Peyer's patch (tissue), 4 donors: ENCODE measurements at regions not wholly inside any gene's neighbourhood (a gene's known extent, or its start where the extent isn't known, plus 50 kb on each side); places are given as distances from the start of the nearest gene placed in this dataset.

ENCODE experiments used
- DNase-seq, 3 donors: peaks; one replicate each; pipeline ENCODE4 v3.0.0-alpha.2; 2017 to 2019
- H3K27ac ChIP-seq, 4 donors: fragments of 200-600 bp; sonication (generic); one replicate each; pipeline ENCODE4 v1.5.1; 2016 to 2019
- H3K27me3 ChIP-seq, 2 donors: fragments of 200-600 bp; sonication (generic); one replicate each; pipeline ENCODE4 v1.5.1; 2019
- H3K36me3 ChIP-seq, 3 donors: fragments of 200-600 bp; sonication (generic); one replicate each; pipeline ENCODE4 v1.5.1; 2016 to 2019
- H3K4me1 ChIP-seq, 4 donors: fragments of 200-600 bp; sonication (generic); one replicate each; pipeline ENCODE4 v1.5.1; 2016 to 2019
- H3K4me3 ChIP-seq, 4 donors: fragments of 200-600 bp; sonication (generic); 1 replicate in 3 of 4; 2 replicates in 1 of 4; pipeline ENCODE4 v1.5.1; 2016 to 2019; ENCODE audit warnings: mild to moderate bottlenecking in 1 of 4
- H3K9me3 ChIP-seq, 4 donors: fragments of 200-600 bp; sonication (generic); one replicate each; pipeline ENCODE4 v1.5.1; 2016 to 2019; ENCODE audit warnings: mild to moderate bottlenecking in 1 of 4
- POLR2A ChIP-seq, 2 donors: fragments of 450-650 bp; IDR thresholded peaks; one replicate each; pipeline ENCODE4 v1.5.1; 2017; ENCODE audit warnings: antibody characterized with exemption in 2 of 2, mild to moderate bottlenecking in 2 of 2, moderate library complexity in 2 of 2
- TF ChIP-seq, protein P1 (sequence below), 6 experiments: fragments of 450-650 bp in 4 of 6; fragments of 200-600 bp in 2 of 6; sonication (generic) in 1 of 6; IDR thresholded peaks; one replicate each; pipeline ENCODE4 v1.5.1; 2017 to 2019; ENCODE audit warnings: antibody characterized with exemption in 6 of 6, mild to moderate bottlenecking in 3 of 6, moderate library complexity in 1 of 6

DNA sequence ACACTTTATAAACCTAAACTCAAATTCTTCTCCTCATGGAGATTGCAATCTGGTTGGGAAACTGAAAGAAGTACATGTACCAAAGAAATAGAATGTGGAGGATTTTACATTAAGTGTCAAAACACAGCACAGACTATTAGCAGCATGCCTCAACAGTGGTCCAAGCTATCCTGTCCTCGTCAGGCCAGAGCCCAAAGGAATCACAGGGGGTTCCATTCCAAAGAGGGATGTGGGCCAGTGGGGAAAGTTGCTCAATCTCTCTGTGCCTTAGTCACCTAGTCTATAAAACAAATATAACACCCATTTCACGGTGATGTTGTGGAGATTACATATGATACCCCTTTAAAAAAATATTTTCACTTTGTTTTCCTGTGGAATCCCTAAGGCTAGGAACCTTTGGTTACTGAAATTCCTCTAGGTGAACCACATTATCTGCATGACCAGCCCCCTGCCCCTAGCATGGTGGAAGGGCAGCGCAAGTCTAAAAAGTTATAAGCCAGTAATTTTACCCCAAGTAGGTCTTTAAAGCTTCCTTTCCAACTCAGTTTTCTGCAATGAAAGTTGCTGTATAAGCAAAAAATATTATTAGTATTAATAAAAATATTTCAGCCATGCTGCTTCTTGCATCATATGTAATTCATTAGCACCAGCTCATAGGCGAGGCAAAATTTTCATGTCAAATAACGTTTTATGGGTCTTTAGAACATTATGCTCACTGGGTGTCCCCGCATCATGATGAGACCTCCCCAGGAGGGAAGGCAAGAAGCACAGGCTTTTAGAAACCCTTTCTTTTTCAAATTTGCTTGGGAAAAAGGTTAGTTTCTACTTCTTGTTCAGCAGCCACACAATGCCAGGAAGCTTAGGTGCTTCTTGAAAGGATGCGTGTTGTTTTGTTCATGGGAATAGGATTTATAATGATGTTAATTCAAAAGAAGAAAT is 548.8 kb upstream of the PKN2 start:
- H3K27me3 ChIP-seq = no peaks in the 10 kb centered on the region
- TF ChIP-seq, protein P1, sequence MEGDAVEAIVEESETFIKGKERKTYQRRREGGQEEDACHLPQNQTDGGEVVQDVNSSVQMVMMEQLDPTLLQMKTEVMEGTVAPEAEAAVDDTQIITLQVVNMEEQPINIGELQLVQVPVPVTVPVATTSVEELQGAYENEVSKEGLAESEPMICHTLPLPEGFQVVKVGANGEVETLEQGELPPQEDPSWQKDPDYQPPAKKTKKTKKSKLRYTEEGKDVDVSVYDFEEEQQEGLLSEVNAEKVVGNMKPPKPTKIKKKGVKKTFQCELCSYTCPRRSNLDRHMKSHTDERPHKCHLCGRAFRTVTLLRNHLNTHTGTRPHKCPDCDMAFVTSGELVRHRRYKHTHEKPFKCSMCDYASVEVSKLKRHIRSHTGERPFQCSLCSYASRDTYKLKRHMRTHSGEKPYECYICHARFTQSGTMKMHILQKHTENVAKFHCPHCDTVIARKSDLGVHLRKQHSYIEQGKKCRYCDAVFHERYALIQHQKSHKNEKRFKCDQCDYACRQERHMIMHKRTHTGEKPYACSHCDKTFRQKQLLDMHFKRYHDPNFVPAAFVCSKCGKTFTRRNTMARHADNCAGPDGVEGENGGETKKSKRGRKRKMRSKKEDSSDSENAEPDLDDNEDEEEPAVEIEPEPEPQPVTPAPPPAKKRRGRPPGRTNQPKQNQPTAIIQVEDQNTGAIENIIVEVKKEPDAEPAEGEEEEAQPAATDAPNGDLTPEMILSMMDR (IDR thresholded peaks at IDR 0.05) = no peak
- TF ChIP-seq POLR2A (IDR thresholded peaks at IDR 0.05) = no peak
- no peaks in the 10 kb centered on the region for H3K36me3 ChIP-seq
- no peaks in the 10 kb centered on the region for H3K9me3 ChIP-seq
- H3K4me1 ChIP-seq = no peaks in the 10 kb centered on the region
- no peak overlapping the region for H3K27ac ChIP-seq
- no peak overlapping the region for H3K4me3 ChIP-seq
- no peak for DNase-seq

DNA sequence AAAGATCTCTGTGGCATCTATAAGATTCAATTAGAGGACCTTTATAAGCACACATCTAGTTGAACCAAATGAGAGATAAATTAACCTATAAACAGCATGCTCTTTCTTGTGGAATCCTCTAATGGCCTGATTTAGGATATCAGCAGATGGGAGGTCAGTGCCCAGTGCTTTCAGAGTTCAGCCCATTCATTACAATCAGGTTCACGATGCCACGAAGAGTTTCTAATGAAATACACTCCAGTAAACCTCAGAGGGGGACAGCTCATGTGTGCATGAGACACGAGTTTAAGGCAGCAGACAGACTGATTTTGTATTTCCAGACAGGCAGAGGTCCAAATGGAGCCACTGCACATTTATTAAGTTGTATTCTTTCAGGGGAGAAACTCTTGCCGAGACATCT is 544.4 kb upstream of the PKN2 start:
- TF ChIP-seq, protein P1 (IDR thresholded peaks at IDR 0.05) = no peak
- TF ChIP-seq POLR2A (IDR thresholded peaks at IDR 0.05) = no peak
- Histone ChIP-seq H3K36me3 (no peaks in the 10 kb centered on the region), H3K27ac (no peak overlapping the region), H3K4me3 (no peak overlapping the region), H3K9me3 (no peaks in the 10 kb centered on the region), H3K4me1 (no peaks in the 10 kb centered on the region), H3K27me3 (no peaks in the 10 kb centered on the region)
- no peak for DNase-seq

DNA sequence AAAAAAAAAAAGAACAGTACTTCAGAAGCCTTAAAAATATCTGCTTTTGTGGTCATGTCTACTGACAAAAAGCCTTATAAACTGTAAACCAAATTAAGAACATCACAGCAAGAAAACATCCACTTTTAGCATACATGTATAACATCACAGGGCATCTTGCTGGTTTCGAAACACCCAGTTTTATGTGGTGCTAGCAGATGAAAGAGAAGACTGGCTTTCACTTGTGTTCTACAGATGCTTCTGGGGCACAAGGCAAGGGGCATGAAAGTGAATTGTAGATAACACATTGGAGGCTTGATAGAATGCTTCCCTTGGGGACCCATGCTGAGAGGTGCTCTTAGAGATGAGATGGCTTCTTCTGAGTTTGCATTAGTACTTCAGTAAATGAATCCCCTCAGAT is 543.7 kb upstream of the PKN2 start:
- Histone ChIP-seq H3K4me3 (no peak overlapping the region), H3K27me3 (no peaks in the 10 kb centered on the region), H3K27ac (no peak overlapping the region), H3K9me3 (no peaks in the 10 kb centered on the region), H3K4me1 (no peaks in the 10 kb centered on the region), H3K36me3 (no peaks in the 10 kb centered on the region)
- TF ChIP-seq, protein P1 (IDR thresholded peaks at IDR 0.05) = no peak
- no peak for TF ChIP-seq POLR2A (IDR thresholded peaks at IDR 0.05)
- no peak for DNase-seq

DNA sequence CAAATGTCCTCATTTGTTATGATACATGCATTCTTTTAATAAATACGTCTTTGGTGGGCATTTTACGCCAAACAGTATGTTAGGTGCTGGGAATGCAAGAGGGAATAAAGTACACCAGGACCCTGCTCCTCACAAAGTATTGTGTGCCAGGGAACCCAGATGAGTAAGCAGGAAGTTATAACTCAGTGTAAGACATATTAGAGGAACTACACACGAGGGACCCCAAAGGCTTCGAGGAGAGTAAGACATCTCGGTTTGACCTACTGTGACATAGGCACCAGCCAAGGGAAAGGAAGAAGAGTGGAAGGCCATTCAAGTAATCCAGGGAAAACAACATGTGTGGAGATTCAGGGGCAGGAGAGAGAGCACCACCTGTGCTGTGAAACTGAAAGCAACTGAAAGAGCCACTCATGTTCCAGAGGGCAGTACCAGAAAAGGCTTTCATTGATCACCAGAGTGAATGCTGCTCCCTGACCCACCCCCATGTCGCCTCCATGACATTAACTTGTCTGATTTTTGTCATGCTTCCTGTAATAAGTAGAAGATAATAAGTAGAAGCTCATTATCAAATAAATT is 542.5 kb upstream of the PKN2 start:
- Histone ChIP-seq H3K4me3 (no peak overlapping the region), H3K4me1 (no peaks in the 10 kb centered on the region), H3K9me3 (no peaks in the 10 kb centered on the region), H3K27me3 (no peaks in the 10 kb centered on the region), H3K27ac (no peak overlapping the region), H3K36me3 (no peaks in the 10 kb centered on the region)
- TF ChIP-seq, protein P1 (IDR thresholded peaks at IDR 0.05) = no peak
- TF ChIP-seq POLR2A (IDR thresholded peaks at IDR 0.05) = no peak
- peak in 1 of 3 donors; percentile 45 for DNase-seq

DNA sequence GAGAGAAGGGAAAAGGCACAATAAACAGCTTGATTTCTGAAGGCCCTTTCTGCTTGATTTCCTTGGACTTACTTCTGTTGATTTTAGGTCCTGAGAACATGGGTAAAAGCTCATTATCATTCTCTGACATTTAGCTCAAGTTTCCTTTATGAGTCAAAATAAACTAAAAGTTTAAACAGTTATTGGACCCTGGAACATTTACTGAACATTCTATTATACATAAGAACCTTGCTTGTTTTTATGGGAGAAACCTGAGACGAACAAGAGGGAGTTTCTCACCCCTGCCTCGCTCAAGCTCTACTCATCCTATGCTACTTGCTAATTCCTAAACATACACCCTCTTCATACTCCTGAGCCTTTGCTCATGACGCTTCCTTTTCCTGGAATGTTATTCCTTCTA is 538.3 kb upstream of the PKN2 start:
- no peak for TF ChIP-seq POLR2A (IDR thresholded peaks at IDR 0.05)
- TF ChIP-seq, protein P1 (IDR thresholded peaks at IDR 0.05) = no peak
- Histone ChIP-seq H3K27ac (no peak overlapping the region), H3K4me1 (no peaks in the 10 kb centered on the region), H3K36me3 (no peaks in the 10 kb centered on the region), H3K4me3 (no peak overlapping the region), H3K9me3 (no peaks in the 10 kb centered on the region), H3K27me3 (no peaks in the 10 kb centered on the region)
- no peak for DNase-seq
